ENCODE measurements at regions not wholly inside any gene's neighbourhood (a gene's known extent, or its start where the extent isn't known, plus 50 kb on each side); places are given as distances from the start of the nearest gene placed in this dataset.

DNA sequence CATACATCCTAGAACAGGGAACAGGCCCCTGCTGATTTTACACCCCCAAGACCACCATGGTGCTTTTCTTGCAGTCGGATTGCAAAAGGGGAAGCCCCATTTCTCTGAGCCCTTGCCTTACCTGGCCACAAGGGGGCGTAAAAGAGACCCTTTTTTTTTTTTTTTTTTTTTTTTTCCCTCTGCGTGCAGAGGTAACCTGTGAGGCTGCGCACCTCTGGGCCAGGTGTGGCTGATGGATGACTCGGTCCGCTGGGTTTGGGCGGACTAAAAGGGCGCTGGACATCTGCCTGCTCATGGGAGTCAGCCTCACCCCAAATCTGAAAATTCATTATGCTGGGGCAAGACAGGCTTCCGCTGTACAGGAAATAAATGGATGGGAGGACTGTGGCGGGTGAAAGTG, 281.0 kb downstream of the CBLN1 start:
- Histone ChIP-seq H3K36me3 (replicated peaks; ENCODE audit: control insufficient read depth, insufficient read depth, low read length) (no peaks in the 10 kb centered on the region), H3K27me3 (ENCODE audit: control insufficient read depth, insufficient read depth, low read length) (no peaks in the 10 kb centered on the region; the same call in 1 of the 2 replicates), H3K4me3 (ENCODE audit: insufficient read depth, low read depth, low read length) (no peak overlapping the region)
- DNase-seq: peak; percentile 64

DNA sequence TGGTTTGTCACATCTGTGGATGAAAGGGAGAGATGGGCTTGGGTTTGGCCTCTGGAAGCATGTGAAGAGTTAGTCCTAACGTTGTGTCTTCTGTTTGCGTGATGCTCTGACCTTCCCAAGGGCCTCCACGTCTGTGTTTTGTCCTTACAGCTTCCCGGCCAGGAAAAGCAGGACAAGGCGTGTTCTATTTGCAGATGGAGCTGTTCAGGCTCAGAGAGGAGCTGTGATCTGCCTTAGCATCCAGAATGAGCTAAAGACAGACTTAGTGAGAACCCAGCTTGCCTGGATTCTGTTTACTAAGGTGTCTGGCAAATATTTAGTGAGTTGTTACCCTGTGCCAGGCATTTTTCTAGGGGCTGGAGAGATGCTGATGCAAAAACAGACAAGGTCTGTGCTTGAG, 282.1 kb downstream of the CBLN1 start:
- no peak overlapping the region for H3K4me3 ChIP-seq (ENCODE audit: insufficient read depth, low read depth, low read length)
- no peak for DNase-seq
- H3K36me3 ChIP-seq (replicated peaks; ENCODE audit: control insufficient read depth, insufficient read depth, low read length): no peaks in the 10 kb centered on the region
- H3K27me3 ChIP-seq (ENCODE audit: control insufficient read depth, insufficient read depth, low read length): no peaks in the 10 kb centered on the region; the same call in 1 of the 2 replicates

DNA sequence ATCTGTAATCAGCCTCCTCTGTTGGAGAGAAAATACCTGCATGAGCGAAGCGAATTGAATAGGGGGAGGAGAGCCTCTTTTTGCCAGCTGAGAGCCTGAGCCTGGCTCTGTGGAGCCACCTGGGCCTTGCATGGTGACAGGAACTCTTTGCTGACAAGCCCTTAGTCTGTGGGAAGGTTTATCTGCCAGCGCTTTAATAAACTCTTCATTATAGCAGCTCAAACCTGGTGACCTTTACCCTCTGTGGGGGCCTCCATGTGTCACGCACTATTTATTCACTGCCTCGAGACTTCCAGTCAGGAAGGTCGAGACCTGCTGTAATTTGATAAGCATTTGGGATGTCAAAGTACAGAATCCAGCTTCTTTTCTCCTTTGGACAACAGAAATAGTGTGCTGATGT, 282.6 kb downstream of the CBLN1 start:
- Histone ChIP-seq H3K27me3 (ENCODE audit: control insufficient read depth, insufficient read depth, low read length) (no peaks in the 10 kb centered on the region; the same call in 1 of the 2 replicates), H3K4me3 (ENCODE audit: insufficient read depth, low read depth, low read length) (no peak overlapping the region), H3K36me3 (replicated peaks; ENCODE audit: control insufficient read depth, insufficient read depth, low read length) (no peaks in the 10 kb centered on the region)
- DNase-seq: no peak

DNA sequence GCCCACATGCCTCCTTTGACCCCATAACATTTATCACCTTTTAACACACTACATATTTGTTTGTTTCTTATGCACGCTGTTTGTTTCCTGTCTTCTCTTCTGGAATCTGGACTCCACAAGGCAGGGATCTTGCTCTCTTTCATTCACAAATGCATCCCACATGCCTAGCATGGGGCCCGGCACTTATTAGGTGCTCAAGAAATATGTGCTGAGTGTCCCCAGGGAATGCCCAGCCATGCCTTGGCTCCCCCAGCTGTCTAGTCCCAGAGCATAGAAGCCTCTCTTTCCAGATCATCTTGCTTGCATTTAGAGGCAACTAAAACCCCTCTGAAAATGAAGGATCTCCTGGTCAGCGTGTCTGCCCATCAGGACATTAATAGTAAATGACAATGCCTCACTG, 283.7 kb downstream of the CBLN1 start:
- DNase-seq: no peak
- Histone ChIP-seq H3K36me3 (replicated peaks; ENCODE audit: control insufficient read depth, insufficient read depth, low read length) (no peaks in the 10 kb centered on the region), H3K4me3 (ENCODE audit: insufficient read depth, low read depth, low read length) (no peak overlapping the region), H3K27me3 (ENCODE audit: control insufficient read depth, insufficient read depth, low read length) (no peaks in the 10 kb centered on the region; the same call in 1 of the 2 replicates)

DNA sequence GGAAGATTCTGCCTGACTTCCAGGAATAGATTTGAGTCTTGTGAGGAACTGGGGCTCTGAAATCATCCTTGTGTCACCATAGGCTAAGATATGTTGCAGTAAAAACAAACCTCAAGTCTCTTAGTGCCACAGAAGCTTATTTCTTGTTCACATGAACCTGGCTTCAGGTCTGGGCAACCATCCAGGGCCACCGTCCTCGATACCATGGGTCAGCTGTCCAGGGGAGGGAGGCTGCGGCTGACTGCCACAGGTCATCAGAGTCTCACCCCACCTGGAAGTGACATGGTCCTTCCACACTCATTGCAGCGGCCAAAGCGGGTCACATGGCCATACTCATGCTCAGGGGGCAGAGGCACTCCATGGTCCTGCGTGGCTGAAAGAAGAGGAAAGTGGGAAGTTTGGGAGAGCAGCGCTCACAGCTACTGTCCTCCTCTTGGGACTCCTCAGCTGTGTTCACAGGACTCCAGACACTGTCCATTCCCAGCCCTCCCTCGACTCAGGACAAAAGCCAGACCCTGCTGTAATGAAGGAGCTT, 284.5 kb downstream of the CBLN1 start:
- Histone ChIP-seq H3K27me3 (ENCODE audit: control insufficient read depth, insufficient read depth, low read length) (no peaks in the 10 kb centered on the region; the same call in 1 of the 2 replicates), H3K36me3 (replicated peaks; ENCODE audit: control insufficient read depth, insufficient read depth, low read length) (no peaks in the 10 kb centered on the region), H3K4me3 (ENCODE audit: insufficient read depth, low read depth, low read length) (no peak overlapping the region)
- no peak for DNase-seq

DNA sequence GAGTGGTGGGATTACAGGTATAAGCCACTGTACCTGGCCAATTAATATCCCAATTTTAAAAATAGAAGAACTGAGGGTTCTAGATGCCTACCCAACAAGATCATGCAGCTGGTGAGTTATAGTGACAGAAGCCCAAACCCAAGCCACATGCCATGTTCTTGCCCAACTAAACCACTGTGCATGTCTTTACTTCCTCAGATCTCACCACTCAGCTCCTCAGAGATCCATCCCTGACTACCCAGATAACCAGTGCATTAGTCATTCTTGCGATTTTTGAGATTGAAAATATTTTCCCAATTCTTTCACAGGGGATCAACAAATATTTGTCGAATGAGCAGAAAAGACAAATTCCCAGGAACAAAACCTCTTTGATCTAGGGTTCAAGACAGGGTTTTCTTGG, 303.1 kb downstream of the CBLN1 start:
- Histone ChIP-seq H3K4me3 (ENCODE audit: insufficient read depth, low read depth, low read length) (no peak overlapping the region), H3K27me3 (ENCODE audit: control insufficient read depth, insufficient read depth, low read length) (no peaks in the 10 kb centered on the region; the same call in 1 of the 2 replicates), H3K36me3 (replicated peaks; ENCODE audit: control insufficient read depth, insufficient read depth, low read length) (no peaks in the 10 kb centered on the region)
- no peak for DNase-seq

DNA sequence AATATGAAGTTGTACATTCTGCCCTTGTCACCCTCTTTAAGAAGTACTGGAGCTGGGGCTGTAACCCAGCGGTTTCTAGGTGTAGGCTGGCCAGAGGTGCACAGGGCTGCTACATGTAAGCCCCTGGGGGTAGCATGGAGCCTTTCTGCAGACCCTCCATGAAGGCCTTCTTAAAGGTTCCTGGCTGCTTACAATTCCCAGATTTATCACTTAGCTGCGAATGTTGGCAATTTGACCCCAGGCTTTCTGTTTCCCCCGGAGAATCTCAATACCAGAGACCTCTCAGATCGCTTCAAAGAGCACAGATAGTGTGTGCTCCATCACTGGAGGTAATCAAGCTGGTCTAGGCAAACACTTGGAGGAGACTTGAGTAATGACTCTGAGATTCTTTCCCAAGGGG, 309.4 kb downstream of the CBLN1 start:
- peaks cover 1% of the 10 kb centered on the region; the same call in 1 of the 2 replicates for H3K27me3 ChIP-seq (ENCODE audit: control insufficient read depth, insufficient read depth, low read length)
- H3K36me3 ChIP-seq (replicated peaks; ENCODE audit: control insufficient read depth, insufficient read depth, low read length): no peaks in the 10 kb centered on the region
- no peak overlapping the region for H3K4me3 ChIP-seq (ENCODE audit: insufficient read depth, low read depth, low read length)
- DNase-seq: no peak

DNA sequence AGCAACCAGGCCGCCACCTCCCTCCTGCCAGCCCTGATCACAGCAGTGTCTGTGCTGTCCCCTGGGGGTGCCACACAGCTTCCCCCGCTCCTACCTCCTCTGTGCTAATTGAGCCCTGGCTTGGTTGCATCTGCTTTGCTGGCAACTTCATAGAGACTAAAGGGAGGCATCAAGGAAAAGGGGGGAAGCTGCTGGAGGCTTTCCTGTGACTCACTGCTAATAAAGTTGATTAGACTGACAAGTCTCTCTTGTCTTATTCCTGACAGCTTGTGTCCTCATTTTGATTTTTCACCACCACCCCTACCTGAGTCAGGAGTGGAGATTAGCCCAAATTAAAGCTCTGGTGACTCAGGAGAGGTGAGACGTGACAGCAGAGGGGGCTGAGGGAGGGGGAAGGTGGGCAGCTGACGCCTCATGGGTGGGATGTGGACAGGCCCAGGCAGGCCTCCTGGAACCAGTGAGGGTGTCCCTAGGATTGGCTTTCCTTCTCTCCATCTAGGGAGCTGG, 310.0 kb downstream of the CBLN1 start:
- Histone ChIP-seq H3K4me3 (ENCODE audit: insufficient read depth, low read depth, low read length) (no peak overlapping the region), H3K36me3 (replicated peaks; ENCODE audit: control insufficient read depth, insufficient read depth, low read length) (no peaks in the 10 kb centered on the region), H3K27me3 (ENCODE audit: control insufficient read depth, insufficient read depth, low read length) (peaks cover 1% of the 10 kb centered on the region; the same call in 1 of the 2 replicates)
- DNase-seq: peak; percentile 33

DNA sequence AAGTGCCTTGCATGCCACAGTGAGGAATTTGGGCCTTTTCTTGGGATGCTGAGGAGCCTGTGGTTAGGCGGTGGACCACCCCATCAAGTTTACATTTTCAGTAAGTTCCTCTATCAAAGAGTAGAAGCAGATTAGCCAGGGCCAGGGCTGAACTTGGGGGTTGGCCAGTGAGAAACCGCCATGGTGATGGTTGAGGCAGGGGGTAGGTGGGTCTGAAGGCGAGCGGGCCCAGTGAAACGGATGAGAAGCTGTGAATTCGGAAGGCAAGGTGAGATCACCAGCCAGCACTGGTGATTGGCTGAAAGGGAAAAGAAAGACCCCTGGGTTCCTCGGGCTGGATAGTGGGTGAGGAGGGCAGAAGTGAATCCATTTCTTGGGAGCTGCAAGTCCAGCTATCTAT, 311.4 kb downstream of the CBLN1 start:
- Histone ChIP-seq H3K36me3 (replicated peaks; ENCODE audit: control insufficient read depth, insufficient read depth, low read length) (no peaks in the 10 kb centered on the region), H3K27me3 (ENCODE audit: control insufficient read depth, insufficient read depth, low read length) (peaks cover 9% of the 10 kb centered on the region; the same call in 1 of the 2 replicates), H3K4me3 (ENCODE audit: insufficient read depth, low read depth, low read length) (no peak overlapping the region)
- DNase-seq: no peak

DNA sequence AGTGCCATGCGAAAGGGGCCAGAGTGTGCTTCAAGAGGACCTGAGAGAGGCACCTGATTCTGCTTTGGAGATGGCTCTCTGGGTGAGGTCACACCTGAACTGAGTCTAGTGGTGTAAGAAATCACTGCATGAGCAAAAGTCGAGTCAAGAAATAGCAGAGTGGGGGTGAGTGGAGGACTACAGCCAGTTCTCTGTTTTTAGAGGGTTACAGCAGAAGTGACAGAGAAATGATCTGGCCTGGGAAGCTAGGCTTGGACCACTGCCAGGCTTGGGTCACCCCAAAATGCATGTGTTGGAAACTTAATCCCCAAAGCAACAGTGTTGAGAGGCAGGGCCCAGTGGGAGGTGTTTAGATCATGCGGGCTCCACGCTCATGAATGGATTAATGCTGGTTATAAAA, 312.0 kb downstream of the CBLN1 start:
- Histone ChIP-seq H3K4me3 (ENCODE audit: insufficient read depth, low read depth, low read length) (no peak overlapping the region), H3K36me3 (replicated peaks; ENCODE audit: control insufficient read depth, insufficient read depth, low read length) (no peaks in the 10 kb centered on the region), H3K27me3 (ENCODE audit: control insufficient read depth, insufficient read depth, low read length) (peaks cover 14% of the 10 kb centered on the region; the same call in 1 of the 2 replicates)
- DNase-seq: no peak

DNA sequence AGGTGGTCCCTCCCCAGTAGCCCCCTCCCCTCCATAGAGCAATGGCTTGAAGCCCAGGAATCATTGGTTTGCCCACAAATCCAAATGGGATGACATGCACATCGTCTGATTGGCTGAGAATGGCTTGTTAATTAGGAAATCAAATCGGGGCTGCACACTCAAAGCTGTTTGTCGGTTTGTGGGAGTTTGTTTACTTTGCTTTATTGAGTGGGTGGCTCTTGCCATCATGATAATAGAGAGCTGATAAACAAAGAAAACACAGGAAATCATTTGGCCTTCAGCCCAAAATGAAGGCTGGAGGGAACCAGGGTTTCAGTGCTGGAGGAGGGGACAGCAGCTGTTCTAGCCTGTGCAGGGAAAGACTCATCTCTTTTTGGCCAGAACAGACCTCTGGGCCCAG, 316.3 kb downstream of the CBLN1 start:
- peaks cover 43% of the 10 kb centered on the region; the same call in 1 of the 2 replicates for H3K27me3 ChIP-seq (ENCODE audit: control insufficient read depth, insufficient read depth, low read length)
- H3K4me3 ChIP-seq (ENCODE audit: insufficient read depth, low read depth, low read length): no peak overlapping the region
- DNase-seq: no peak
- H3K36me3 ChIP-seq (replicated peaks; ENCODE audit: control insufficient read depth, insufficient read depth, low read length): no peaks in the 10 kb centered on the region

DNA sequence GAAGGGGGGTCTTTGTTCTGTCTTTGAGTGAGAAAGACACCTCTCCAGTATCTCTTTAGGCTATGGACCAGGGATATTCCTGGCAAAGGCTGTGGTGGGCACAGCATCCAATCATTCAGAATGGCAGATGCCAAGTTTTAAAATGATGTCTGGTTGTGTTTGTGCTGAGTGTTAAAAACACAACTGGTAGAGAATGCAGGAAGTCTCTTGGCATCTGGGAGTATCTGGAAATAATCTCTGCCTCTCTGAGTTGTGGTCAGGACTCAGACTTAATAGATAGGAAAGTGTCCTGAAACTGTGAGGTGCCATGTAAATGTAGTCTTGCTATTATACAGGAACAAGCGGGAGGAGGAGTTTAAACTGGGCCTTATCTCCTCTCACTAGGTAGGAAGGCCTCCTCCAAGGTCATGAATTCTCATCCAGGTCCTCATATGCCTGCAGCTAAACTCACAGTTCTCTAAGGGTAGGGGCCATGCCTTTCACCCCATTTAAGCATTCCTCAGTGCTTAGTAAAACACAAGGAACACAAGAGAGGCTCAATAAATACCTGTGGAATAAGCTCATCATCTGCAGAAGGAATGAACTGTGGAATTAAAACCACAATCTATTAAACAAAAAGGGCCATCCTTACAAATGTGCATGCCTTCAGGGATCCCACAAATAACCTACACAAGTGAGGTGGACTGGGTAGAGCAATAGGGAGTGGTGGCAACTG, 317.6 kb downstream of the CBLN1 start:
- Histone ChIP-seq H3K36me3 (replicated peaks; ENCODE audit: control insufficient read depth, insufficient read depth, low read length) (no peaks in the 10 kb centered on the region), H3K27me3 (ENCODE audit: control insufficient read depth, insufficient read depth, low read length) (peaks cover 54% of the 10 kb centered on the region; the same call in 1 of the 2 replicates), H3K4me3 (ENCODE audit: insufficient read depth, low read depth, low read length) (no peak overlapping the region)
- DNase-seq: no peak

DNA sequence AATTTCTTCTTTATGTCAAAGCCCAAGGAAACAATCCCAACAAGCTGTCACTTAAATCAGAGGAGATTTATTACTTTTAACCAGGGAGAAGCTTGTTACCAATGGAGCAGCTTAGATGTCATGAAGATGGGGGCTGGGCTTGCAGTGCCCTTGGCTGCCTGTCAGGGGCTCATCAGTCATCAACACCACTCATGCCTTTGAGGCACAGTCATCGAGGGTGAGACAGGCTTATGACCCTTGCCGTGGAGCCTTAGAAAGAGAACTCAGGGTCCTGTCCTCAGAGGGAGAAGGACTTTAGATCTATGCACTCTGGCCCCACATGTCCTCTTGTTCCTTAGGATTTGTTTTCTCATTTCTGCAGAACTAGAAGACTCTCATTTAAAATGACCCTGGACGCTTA, 318.3 kb downstream of the CBLN1 start:
- no peak for DNase-seq

DNA sequence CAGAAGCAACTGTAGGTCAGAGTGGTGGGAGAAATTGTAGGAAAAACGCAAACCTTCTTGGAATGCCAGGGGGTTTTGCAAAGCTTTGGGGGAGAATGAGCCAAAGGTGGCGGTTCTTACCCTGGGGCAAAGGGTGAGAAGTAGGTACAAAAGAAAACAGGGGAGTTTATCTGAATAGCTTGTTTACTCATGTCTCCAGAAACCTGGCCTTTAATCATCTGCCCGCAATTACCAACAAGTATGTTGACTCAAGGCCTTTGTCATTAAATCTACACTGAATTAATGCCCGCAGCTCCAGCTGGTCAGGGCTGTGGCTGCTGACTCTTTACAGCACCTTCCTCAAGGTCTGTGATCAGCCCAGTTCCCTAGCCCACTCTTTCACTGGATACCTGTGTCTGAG, 320.1 kb downstream of the CBLN1 start:
- no peak for DNase-seq
- no peak overlapping the region for H3K4me3 ChIP-seq (ENCODE audit: insufficient read depth, low read depth, low read length)
- peaks cover 65% of the 10 kb centered on the region; the same call in 1 of the 2 replicates for H3K27me3 ChIP-seq (ENCODE audit: control insufficient read depth, insufficient read depth, low read length)
- no peaks in the 10 kb centered on the region for H3K36me3 ChIP-seq (replicated peaks; ENCODE audit: control insufficient read depth, insufficient read depth, low read length)

More for the DNA sequence above, 318.3 kb downstream of the CBLN1 start:
- Histone ChIP-seq H3K4me3 (ENCODE audit: insufficient read depth, low read depth, low read length) (no peak overlapping the region), H3K36me3 (replicated peaks; ENCODE audit: control insufficient read depth, insufficient read depth, low read length) (no peaks in the 10 kb centered on the region), H3K27me3 (ENCODE audit: control insufficient read depth, insufficient read depth, low read length) (peaks cover 61% of the 10 kb centered on the region; the same call in 1 of the 2 replicates)

DNA sequence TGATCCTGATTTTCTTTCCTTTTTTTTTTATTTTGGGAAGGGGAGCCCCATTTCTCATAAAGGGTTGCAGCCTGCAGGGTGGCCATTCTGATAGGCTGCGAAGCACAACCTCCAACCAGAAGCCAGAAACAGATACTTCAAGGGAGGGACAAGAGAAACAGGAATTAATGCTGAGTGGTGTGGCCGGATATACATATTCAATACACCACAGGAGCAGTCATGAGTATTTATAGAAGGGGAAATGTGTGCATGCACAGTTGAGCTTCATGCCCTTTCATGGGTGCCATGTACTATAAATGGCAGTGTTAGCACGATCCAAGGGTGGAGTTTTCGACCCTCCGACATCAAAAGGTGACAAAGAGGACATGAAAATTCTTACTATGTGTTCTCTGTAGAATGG, 320.8 kb downstream of the CBLN1 start:
- no peaks in the 10 kb centered on the region for H3K36me3 ChIP-seq (replicated peaks; ENCODE audit: control insufficient read depth, insufficient read depth, low read length)
- H3K4me3 ChIP-seq (ENCODE audit: insufficient read depth, low read depth, low read length): no peak overlapping the region
- no peak for DNase-seq
- H3K27me3 ChIP-seq (ENCODE audit: control insufficient read depth, insufficient read depth, low read length): peaks cover 61% of the 10 kb centered on the region; the same call in 1 of the 2 replicates

Data from H7 (cell line).